Prostate gland (tissue), 2 donors: ENCODE measurements at regions not wholly inside any gene's neighbourhood (a gene's known extent, or its start where the extent isn't known, plus 50 kb on each side); places are given as distances from the start of the nearest gene placed in this dataset.

Experiments used
- POLR2A ChIP-seq: fragments of 450-650 bp; IDR thresholded peaks from one replicate; pipeline ENCODE4 v1.6.1; 2016; ENCODE audit warnings: antibody characterized with exemption, mild to moderate bottlenecking
- POLR2AphosphoS5 ChIP-seq: sonication (generic); formaldehyde crosslinking; IDR thresholded peaks from one replicate; pipeline ENCODE4 v1.6.1; 2017; ENCODE audit warnings: antibody characterized with exemption
- TF ChIP-seq, protein P1 (sequence below), 4 experiments: fragments of 200-600 bp in 2 of 4; fragments of 450-650 bp in 2 of 4; sonication (generic) in 2 of 4; IDR thresholded peaks; 1 replicate in 3 of 4; 2 replicates in 1 of 4; pipeline ENCODE4 v1.5.1; 2016 to 2019; ENCODE audit warnings: antibody characterized with exemption in 4 of 4, mild to moderate bottlenecking in 2 of 4, moderate library complexity in 2 of 4

DNA sequence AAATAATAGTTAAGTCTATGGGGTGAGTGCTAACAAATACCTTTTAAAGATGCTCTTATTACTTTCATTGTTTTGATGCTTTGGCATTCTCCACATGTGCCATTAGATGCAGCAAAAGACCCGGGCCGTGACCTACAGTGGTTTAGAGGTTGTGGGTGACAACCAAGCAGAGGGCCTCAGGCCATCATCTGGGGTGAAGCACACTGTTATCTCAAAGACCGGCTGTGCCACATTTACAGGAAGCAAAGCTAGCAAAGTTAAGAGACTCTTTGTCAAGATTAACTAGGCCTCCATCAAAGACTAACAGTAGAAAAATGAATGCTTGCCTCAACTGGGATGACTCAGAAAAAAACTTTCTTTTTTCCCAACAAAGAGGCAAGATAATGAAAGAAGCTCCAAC lies 695.3 kb downstream of the SATB2 start:
- TF ChIP-seq POLR2AphosphoS5 (no peak), POLR2A (no peak)
- TF ChIP-seq, protein P1, sequence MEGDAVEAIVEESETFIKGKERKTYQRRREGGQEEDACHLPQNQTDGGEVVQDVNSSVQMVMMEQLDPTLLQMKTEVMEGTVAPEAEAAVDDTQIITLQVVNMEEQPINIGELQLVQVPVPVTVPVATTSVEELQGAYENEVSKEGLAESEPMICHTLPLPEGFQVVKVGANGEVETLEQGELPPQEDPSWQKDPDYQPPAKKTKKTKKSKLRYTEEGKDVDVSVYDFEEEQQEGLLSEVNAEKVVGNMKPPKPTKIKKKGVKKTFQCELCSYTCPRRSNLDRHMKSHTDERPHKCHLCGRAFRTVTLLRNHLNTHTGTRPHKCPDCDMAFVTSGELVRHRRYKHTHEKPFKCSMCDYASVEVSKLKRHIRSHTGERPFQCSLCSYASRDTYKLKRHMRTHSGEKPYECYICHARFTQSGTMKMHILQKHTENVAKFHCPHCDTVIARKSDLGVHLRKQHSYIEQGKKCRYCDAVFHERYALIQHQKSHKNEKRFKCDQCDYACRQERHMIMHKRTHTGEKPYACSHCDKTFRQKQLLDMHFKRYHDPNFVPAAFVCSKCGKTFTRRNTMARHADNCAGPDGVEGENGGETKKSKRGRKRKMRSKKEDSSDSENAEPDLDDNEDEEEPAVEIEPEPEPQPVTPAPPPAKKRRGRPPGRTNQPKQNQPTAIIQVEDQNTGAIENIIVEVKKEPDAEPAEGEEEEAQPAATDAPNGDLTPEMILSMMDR (IDR thresholded peaks at IDR 0.05), result no peak
